ENCODE measurements at regions not wholly inside any gene's neighbourhood (a gene's known extent, or its start where the extent isn't known, plus 50 kb on each side); places are given as distances from the start of the nearest gene placed in this dataset.

DNA sequence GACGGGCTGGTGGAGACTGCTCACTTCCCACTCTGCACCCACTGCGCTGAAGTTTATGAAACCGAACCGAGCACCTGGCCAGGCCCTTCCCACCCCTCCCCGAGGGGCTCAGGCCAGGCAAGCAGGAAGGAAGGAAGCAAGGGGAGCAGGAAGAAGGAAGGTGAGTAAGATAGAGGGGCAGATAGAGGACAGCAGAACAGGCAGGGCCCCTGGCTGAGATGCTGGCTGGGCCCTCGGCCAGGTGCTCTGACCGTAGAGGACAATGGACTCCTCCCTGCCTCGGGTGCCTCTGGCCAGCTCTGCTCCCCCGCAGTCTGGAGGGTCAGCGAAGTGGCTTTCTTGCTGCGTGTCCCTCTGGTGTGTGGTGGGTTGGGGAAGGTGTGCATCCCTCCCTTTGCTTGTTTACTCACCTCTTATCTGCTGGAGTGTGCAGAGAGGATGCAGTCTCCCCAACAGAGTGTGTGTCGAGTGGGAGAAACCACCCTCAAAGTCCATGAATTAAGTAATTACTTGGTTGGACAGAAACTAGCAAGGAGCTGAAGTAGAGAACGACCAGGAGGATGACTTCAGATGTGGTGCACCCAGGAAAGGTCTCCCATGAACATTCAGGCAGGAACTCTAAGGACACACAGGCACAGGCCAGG, 82.8 kb upstream of the PPP2R2D start:
- Histone ChIP-seq H3K36me3 (ENCODE audit: insufficient read depth, low read length) (no peaks in the 10 kb centered on the region), H3K4me2 (ENCODE audit: low read length) (no peak overlapping the region), H2AFZ (ENCODE audit: low read depth, low read length) (no peak overlapping the region), H3K9me2 (ENCODE audit: insufficient read depth, low read length) (no peaks in the 10 kb centered on the region), H3K9me3 (ENCODE audit: low read length) (no peaks in the 10 kb centered on the region), H3K9ac (ENCODE audit: low read length) (no peak overlapping the region), H3K27me3 (ENCODE audit: insufficient read depth, low read depth, low read length) (no peaks in the 10 kb centered on the region), H3K4me3 (ENCODE audit: low read length) (no peak overlapping the region), H4K20me1 (ENCODE audit: insufficient read depth) (no peaks in the 10 kb centered on the region), H3K27ac (ENCODE audit: low read length) (no peak overlapping the region), H3K79me2 (replicated peaks; ENCODE audit: insufficient read depth, low read length) (no peaks in the 10 kb centered on the region), H3F3A (ENCODE audit: insufficient read depth, low read length, poor library complexity, severe bottlenecking) (no peaks in the 10 kb centered on the region)
- TF ChIP-seq POLR2AphosphoS5 (IDR thresholded peaks at IDR 0.05) (no peak), EZH2 (IDR thresholded peaks at IDR 0.05; ENCODE audit: borderline replicate concordance, insufficient read depth, low read length, poor library complexity, severe bottlenecking) (no peak), MXI1 (conservative IDR thresholded peaks at IDR 0.05; ENCODE audit: poor library complexity, severe bottlenecking) (no peak), EP300 (conservative IDR thresholded peaks at IDR 0.05; ENCODE audit: poor library complexity, severe bottlenecking) (no peak), TAF1 (IDR thresholded peaks at IDR 0.05; ENCODE audit: low read depth) (no peak), SMC3 (conservative IDR thresholded peaks at IDR 0.05; ENCODE audit: poor library complexity) (no peak), RAD21 (conservative IDR thresholded peaks at IDR 0.05) (no peak)
- TF ChIP-seq, protein P1, sequence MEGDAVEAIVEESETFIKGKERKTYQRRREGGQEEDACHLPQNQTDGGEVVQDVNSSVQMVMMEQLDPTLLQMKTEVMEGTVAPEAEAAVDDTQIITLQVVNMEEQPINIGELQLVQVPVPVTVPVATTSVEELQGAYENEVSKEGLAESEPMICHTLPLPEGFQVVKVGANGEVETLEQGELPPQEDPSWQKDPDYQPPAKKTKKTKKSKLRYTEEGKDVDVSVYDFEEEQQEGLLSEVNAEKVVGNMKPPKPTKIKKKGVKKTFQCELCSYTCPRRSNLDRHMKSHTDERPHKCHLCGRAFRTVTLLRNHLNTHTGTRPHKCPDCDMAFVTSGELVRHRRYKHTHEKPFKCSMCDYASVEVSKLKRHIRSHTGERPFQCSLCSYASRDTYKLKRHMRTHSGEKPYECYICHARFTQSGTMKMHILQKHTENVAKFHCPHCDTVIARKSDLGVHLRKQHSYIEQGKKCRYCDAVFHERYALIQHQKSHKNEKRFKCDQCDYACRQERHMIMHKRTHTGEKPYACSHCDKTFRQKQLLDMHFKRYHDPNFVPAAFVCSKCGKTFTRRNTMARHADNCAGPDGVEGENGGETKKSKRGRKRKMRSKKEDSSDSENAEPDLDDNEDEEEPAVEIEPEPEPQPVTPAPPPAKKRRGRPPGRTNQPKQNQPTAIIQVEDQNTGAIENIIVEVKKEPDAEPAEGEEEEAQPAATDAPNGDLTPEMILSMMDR (IDR thresholded peaks at IDR 0.05; ENCODE audit: poor library complexity, severe bottlenecking), result no peak
- TF ChIP-seq, protein P2, sequence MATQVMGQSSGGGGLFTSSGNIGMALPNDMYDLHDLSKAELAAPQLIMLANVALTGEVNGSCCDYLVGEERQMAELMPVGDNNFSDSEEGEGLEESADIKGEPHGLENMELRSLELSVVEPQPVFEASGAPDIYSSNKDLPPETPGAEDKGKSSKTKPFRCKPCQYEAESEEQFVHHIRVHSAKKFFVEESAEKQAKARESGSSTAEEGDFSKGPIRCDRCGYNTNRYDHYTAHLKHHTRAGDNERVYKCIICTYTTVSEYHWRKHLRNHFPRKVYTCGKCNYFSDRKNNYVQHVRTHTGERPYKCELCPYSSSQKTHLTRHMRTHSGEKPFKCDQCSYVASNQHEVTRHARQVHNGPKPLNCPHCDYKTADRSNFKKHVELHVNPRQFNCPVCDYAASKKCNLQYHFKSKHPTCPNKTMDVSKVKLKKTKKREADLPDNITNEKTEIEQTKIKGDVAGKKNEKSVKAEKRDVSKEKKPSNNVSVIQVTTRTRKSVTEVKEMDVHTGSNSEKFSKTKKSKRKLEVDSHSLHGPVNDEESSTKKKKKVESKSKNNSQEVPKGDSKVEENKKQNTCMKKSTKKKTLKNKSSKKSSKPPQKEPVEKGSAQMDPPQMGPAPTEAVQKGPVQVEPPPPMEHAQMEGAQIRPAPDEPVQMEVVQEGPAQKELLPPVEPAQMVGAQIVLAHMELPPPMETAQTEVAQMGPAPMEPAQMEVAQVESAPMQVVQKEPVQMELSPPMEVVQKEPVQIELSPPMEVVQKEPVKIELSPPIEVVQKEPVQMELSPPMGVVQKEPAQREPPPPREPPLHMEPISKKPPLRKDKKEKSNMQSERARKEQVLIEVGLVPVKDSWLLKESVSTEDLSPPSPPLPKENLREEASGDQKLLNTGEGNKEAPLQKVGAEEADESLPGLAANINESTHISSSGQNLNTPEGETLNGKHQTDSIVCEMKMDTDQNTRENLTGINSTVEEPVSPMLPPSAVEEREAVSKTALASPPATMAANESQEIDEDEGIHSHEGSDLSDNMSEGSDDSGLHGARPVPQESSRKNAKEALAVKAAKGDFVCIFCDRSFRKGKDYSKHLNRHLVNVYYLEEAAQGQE (IDR thresholded peaks at IDR 0.05; ENCODE audit: borderline replicate concordance), result no peak

DNA sequence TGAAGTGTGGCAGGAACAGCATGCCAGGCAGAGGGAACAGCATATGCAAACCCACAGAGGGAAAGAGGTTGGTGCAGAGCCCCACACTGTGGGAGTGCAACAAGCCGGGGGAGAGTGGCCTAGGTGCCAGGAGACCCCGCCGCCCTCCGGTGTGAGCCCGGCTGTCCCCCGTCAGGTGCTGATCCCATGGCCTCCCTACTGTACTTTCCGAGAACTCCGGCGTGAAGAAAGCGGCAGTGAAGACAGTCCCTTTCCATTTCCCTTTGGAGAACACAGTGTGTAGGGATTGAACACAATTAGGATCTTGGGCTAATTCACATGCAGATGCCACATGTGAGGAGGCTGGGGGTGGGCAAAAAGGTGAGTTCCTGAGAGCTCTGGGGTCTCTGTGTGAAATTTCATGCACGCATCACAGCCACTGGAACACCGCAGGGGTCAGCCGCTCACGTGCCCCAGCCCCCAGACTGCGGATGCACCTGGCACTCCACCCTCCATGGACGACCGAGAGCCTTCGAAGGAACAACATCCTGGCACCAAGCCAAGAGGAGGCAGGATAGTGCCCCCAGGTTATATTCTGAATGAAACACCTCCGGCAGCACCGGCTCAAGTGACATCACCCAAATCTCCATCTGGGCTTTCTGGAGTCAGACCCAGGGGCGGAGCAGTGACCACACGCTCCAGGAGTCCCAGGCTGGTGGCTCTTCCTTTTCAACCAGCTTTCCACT, 82.1 kb upstream of the PPP2R2D start:
- Histone ChIP-seq H3K9ac (ENCODE audit: low read length) (no peak overlapping the region), H3K79me2 (replicated peaks; ENCODE audit: insufficient read depth, low read length) (no peaks in the 10 kb centered on the region), H3K36me3 (ENCODE audit: insufficient read depth, low read length) (no peaks in the 10 kb centered on the region), H2AFZ (ENCODE audit: low read depth, low read length) (no peak overlapping the region), H3K9me3 (ENCODE audit: low read length) (no peaks in the 10 kb centered on the region), H3K4me3 (ENCODE audit: low read length) (no peak overlapping the region), H3K27ac (ENCODE audit: low read length) (no peak overlapping the region), H3F3A (ENCODE audit: insufficient read depth, low read length, poor library complexity, severe bottlenecking) (no peaks in the 10 kb centered on the region), H4K20me1 (ENCODE audit: insufficient read depth) (no peaks in the 10 kb centered on the region), H3K9me2 (ENCODE audit: insufficient read depth, low read length) (no peaks in the 10 kb centered on the region), H3K4me2 (ENCODE audit: low read length) (no peak overlapping the region), H3K27me3 (ENCODE audit: insufficient read depth, low read depth, low read length) (no peaks in the 10 kb centered on the region)
- no peak for TF ChIP-seq RAD21 (conservative IDR thresholded peaks at IDR 0.05)
- no peak for TF ChIP-seq MXI1 (conservative IDR thresholded peaks at IDR 0.05; ENCODE audit: poor library complexity, severe bottlenecking)
- no peak for TF ChIP-seq SMC3 (conservative IDR thresholded peaks at IDR 0.05; ENCODE audit: poor library complexity)
- TF ChIP-seq, protein P1 (IDR thresholded peaks at IDR 0.05; ENCODE audit: poor library complexity, severe bottlenecking), result no peak
- no peak for TF ChIP-seq EP300 (conservative IDR thresholded peaks at IDR 0.05; ENCODE audit: poor library complexity, severe bottlenecking)
- no peak for TF ChIP-seq EZH2 (IDR thresholded peaks at IDR 0.05; ENCODE audit: borderline replicate concordance, insufficient read depth, low read length, poor library complexity, severe bottlenecking)
- TF ChIP-seq, protein P2 (IDR thresholded peaks at IDR 0.05; ENCODE audit: borderline replicate concordance), result no peak
- no peak for TF ChIP-seq POLR2AphosphoS5 (IDR thresholded peaks at IDR 0.05)
- TF ChIP-seq TAF1 (IDR thresholded peaks at IDR 0.05; ENCODE audit: low read depth), result no peak
